ENCODE measurements at regions not wholly inside any gene's neighbourhood (a gene's known extent, or its start where the extent isn't known, plus 50 kb on each side); places are given as distances from the start of the nearest gene placed in this dataset.
A peak's percentile ranks its signal among the peaks of the same experiment; 100 is the strongest.

GRCh38 chr2:22282916-22283315 lies 1102.1 kb upstream of the KLHL29 start:
- no peak for DNase-seq

GRCh38 chr2:22283436-22283835 lies 1101.5 kb upstream of the KLHL29 start:
- no peak for DNase-seq

GRCh38 chr2:22290302-22290701 lies 1094.7 kb upstream of the KLHL29 start:
- no peak for DNase-seq

- DNase-seq: no peak
Observed at GRCh38 chr2:22290909-22291473, 1094.0 kb upstream of the KLHL29 start.

- DNase-seq: no peak
Observed at GRCh38 chr2:22301228-22301627, 1083.8 kb upstream of the KLHL29 start.

- DNase-seq: no peak
Observed at GRCh38 chr2:22326250-22326649, 1058.7 kb upstream of the KLHL29 start.

- DNase-seq: no peak
Observed at GRCh38 chr2:22329211-22330154, 1055.5 kb upstream of the KLHL29 start.

- DNase-seq: no peak
Observed at GRCh38 chr2:22336414-22336813, 1048.6 kb upstream of the KLHL29 start.

GRCh38 chr2:22340716-22341115 lies 1044.3 kb upstream of the KLHL29 start:
- no peak for DNase-seq

- DNase-seq: no peak
Observed at GRCh38 chr2:22347306-22347705, 1037.7 kb upstream of the KLHL29 start.

GRCh38 chr2:22350621-22351020 lies 1034.4 kb upstream of the KLHL29 start:
- DNase-seq: no peak

- DNase-seq: peak; percentile 5
Observed at GRCh38 chr2:22355816-22356433, 1029.1 kb upstream of the KLHL29 start.

GRCh38 chr2:22359071-22359672 lies 1025.8 kb upstream of the KLHL29 start:
- no peak for DNase-seq

GRCh38 chr2:22360735-22361374 lies 1024.1 kb upstream of the KLHL29 start:
- no peak for DNase-seq

GRCh38 chr2:22361571-22361970 lies 1023.4 kb upstream of the KLHL29 start:
- DNase-seq: no peak

GRCh38 chr2:22375096-22375495 lies 1009.9 kb upstream of the KLHL29 start:
- DNase-seq: no peak

- DNase-seq: no peak
Observed at GRCh38 chr2:22377268-22377667, 1007.7 kb upstream of the KLHL29 start.

- DNase-seq: no peak
Observed at GRCh38 chr2:22382479-22383169, 1002.4 kb upstream of the KLHL29 start.

- no peak for DNase-seq
Observed at GRCh38 chr2:22397847-22398246, 987.1 kb upstream of the KLHL29 start.

GRCh38 chr2:22403748-22404147 lies 981.2 kb upstream of the KLHL29 start:
- no peak for DNase-seq

GRCh38 chr2:22406625-22407024 lies 978.4 kb upstream of the KLHL29 start:
- DNase-seq: no peak

- DNase-seq: no peak
Observed at GRCh38 chr2:22420076-22420475, 964.9 kb upstream of the KLHL29 start.

All from activated T-cell treated with anti-CD3 and anti-CD28 coated beads for 4 hours (primary cell).